ENCODE measurements at regions not wholly inside any gene's neighbourhood (a gene's known extent, or its start where the extent isn't known, plus 50 kb on each side); places are given as distances from the start of the nearest gene placed in this dataset.

DNA sequence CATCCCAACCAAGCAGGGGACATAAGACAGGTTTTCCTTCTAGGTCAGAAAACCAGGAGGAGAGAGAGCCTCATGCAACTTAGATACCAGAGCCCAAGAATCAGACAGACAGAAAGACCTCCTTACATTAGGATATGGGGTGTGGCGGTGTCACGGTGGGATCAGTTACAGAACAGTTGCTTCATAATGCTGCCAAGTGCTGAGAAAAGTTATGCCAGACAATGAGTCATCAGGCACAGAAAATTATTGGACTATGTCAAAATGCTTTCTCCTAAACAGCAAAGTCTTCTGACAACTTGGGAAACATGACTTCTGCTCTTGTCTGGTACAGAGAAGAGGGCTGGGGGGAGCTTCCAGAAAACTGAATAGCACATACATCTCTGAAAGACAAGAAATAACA, 1120.2 kb upstream of the TMPRSS15 start:
- DNase-seq = no peak
- H3K36me3 ChIP-seq = no peaks in the 10 kb centered on the region
- no peaks in the 10 kb centered on the region for H3K4me1 ChIP-seq
- no peaks in the 10 kb centered on the region for H3K27me3 ChIP-seq
- H3K27ac ChIP-seq = no peak overlapping the region
- ATAC-seq = no peak
- intact Hi-C loops (cut with DNase I) = no loop called here
- no peak overlapping the region for H3K4me3 ChIP-seq
- H3K9me3 ChIP-seq = peaks cover 0 to 13% (median 0%) of the 10 kb centered on the region in 11 donors
- WGBS, 2 donors = 56 to 69% methylated on average over 2 of the region's 2 CpGs
- TF ChIP-seq, protein P1, sequence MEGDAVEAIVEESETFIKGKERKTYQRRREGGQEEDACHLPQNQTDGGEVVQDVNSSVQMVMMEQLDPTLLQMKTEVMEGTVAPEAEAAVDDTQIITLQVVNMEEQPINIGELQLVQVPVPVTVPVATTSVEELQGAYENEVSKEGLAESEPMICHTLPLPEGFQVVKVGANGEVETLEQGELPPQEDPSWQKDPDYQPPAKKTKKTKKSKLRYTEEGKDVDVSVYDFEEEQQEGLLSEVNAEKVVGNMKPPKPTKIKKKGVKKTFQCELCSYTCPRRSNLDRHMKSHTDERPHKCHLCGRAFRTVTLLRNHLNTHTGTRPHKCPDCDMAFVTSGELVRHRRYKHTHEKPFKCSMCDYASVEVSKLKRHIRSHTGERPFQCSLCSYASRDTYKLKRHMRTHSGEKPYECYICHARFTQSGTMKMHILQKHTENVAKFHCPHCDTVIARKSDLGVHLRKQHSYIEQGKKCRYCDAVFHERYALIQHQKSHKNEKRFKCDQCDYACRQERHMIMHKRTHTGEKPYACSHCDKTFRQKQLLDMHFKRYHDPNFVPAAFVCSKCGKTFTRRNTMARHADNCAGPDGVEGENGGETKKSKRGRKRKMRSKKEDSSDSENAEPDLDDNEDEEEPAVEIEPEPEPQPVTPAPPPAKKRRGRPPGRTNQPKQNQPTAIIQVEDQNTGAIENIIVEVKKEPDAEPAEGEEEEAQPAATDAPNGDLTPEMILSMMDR (IDR thresholded peaks at IDR 0.05) = no peak

DNA sequence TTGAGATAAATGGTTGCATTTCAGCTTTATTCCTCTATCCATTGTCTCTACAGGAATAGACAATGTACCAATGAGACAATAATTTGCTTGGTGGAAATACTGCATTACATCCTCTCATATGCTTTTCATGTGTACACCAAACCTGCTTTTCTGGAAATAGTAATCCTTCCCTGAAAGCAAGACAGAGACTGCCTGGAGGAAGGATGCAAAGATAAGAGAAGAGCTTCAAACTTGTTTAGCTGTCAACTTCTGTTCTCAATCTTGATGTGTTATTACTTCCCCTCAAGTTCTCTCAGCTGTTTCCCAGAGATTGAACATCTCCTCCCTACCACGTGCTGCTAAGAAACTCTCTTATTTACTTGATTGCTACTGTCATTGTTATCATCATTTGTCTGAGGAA, 1125.4 kb upstream of the TMPRSS15 start:
- H3K4me1 ChIP-seq = no peaks in the 10 kb centered on the region
- H3K27me3 ChIP-seq = no peaks in the 10 kb centered on the region
- H3K36me3 ChIP-seq = no peaks in the 10 kb centered on the region
- TF ChIP-seq, protein P1 (IDR thresholded peaks at IDR 0.05) = no peak
- DNase-seq (no peak), ATAC-seq (no peak)
- peaks cover 0 to 24% (median 0%) of the 10 kb centered on the region in 11 donors for H3K9me3 ChIP-seq
- intact Hi-C loops (cut with DNase I) = no loop called here
- 47 to 54% methylated on average over 1 of the region's 1 CpG for WGBS, 2 donors
- no peak overlapping the region for H3K27ac ChIP-seq
- no peak overlapping the region for H3K4me3 ChIP-seq

DNA sequence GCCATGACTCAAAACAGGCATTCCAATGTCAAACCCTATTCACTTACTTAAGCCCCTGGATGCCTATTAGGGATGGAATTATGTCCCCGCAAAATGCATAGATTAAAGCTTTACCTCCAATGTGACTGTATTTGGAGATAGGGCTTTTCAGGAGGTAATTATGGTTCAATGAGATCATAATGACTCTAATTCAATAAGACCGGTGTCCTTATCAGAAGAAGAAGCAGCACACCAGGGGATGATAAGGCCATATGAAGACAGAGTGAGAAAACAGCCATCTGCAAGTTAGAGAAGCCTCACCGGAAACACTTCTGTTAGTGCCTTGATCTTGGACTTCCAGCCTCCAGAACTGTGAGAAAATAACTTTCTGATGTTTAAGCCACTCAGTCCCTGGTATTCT, 1131.8 kb upstream of the TMPRSS15 start:
- Histone ChIP-seq H3K4me1 (no peaks in the 10 kb centered on the region), H3K36me3 (no peaks in the 10 kb centered on the region), H3K27ac (no peak overlapping the region), H3K9me3 (peaks cover 0 to 4% (median 0%) of the 10 kb centered on the region in 11 donors), H3K27me3 (no peaks in the 10 kb centered on the region), H3K4me3 (no peak overlapping the region)
- TF ChIP-seq, protein P1 (IDR thresholded peaks at IDR 0.05) = no peak
- intact Hi-C loops (cut with DNase I) = no loop called here
- WGBS, 2 donors = 61 to 72% methylated on average over 3 of the region's 3 CpGs
- DNase-seq (no peak), ATAC-seq (no peak)

DNA sequence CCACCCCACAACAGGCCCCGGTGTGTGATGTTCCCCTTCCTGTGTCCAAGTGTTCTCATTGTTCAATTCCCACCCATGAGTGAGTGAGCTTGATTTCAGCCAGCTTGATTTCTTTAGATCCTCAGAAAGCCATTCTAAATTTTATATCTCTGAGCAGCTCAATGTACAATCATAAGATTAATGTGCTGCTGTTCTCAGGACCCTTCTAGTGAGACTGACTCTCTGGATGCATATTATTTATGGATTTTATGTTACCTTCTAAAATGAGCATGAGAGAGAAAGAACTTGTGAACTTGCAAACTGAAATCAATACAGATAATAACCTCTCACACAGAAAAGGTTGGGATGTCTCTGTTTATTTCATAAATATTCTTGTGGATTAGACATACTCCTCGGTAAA, 1133.5 kb upstream of the TMPRSS15 start:
- intact Hi-C loops (cut with DNase I) = no loop called here
- ATAC-seq (no peak), DNase-seq (no peak)
- Histone ChIP-seq H3K9me3 (peaks cover 0 to 14% (median 0%) of the 10 kb centered on the region in 11 donors), H3K27ac (no peak overlapping the region), H3K4me1 (no peaks in the 10 kb centered on the region), H3K36me3 (no peaks in the 10 kb centered on the region), H3K4me3 (no peak overlapping the region), H3K27me3 (no peaks in the 10 kb centered on the region)
- TF ChIP-seq, protein P1 (IDR thresholded peaks at IDR 0.05) = no peak
- WGBS, 2 donors = 84 to 92% methylated on average over 2 of the region's 2 CpGs
